HepG2 (cell line): ENCODE measurements at regions not wholly inside any gene's neighbourhood (a gene's known extent, or its start where the extent isn't known, plus 50 kb on each side); places are given as distances from the start of the nearest gene placed in this dataset.

Source experiments
- ATAC-seq: fragments of 200-7000 bp; cut with Tn5 transposase; 3 replicates; pipeline ENCODE4 v1.9.1; 2020; ENCODE audit warnings: mild to moderate bottlenecking, moderate library complexity
- BruUV-seq: library from RNA; stranded (reverse); fragments of 400-500 nt; replicated peaks from 2 replicates; lab custom pipeline; 2021; lab: Mats Ljungman, UMichigan
- CTCF ChIA-PET: fragments of 300-600 bp; formaldehyde crosslinking; extraction: SDS; loops from one replicate; lab custom pipeline; 2021; ENCODE audit warnings: low total read pairs, inconsistent platforms, low intra/inter-chr PET ratio; lab: Yijun Ruan, JAX
- POLR2A ChIA-PET: fragments of 350-600 bp; sonication (Branson Sonifier 250); formaldehyde crosslinking; loops from one replicate; lab custom pipeline; 2020; ENCODE audit warnings: antibody characterized with exemption, inconsistent platforms; lab: Yijun Ruan, JAX
- DNase-seq: peaks from one replicate; pipeline ENCODE4 v3.0.0-alpha.2; 2015; ENCODE audit warnings: low spot score
- FAIRE-seq: peaks from 3 replicates; lab custom pipeline; 2011; peaks lifted over from hg19 to GRCh38; lab: Jason Lieb, UNC
- H2AFZ ChIP-seq: one replicate; pipeline ENCODE4 v1.6.1; 2011; ENCODE audit warnings: low read length, inconsistent platforms
- H3K27ac ChIP-seq: fragments of 300-600 bp; 3 replicates; pipeline ENCODE4 v1.8.0; 2011; ENCODE audit warnings: mixed run types, mild to moderate bottlenecking, mixed read lengths, low read length, inconsistent platforms; ENCODE audit not compliant: insufficient read depth; ENCODE audit errors: extremely low read length
- H3K27me3 ChIP-seq, 2 experiments: fragments of 200-600 bp in 1 of 2; 2 replicates in 1 of 2; 3 replicates in 1 of 2; pipeline versions ENCODE4 v1.6.0 to v1.8.0; 2011; ENCODE audit warnings: low read length in 2 of 2, mild to moderate bottlenecking in 2 of 2, moderate library complexity in 2 of 2, inconsistent platforms in 1 of 2; ENCODE audit not compliant: insufficient read depth in 2 of 2, control insufficient read depth in 1 of 2
- H3K36me3 ChIP-seq, 2 experiments: fragments of 200-600 bp in 1 of 2; replicated peaks in 1 of 2; 2 replicates in 1 of 2; 3 replicates in 1 of 2; pipeline versions ENCODE4 v1.5.1 to v1.8.0; 2011; ENCODE audit warnings: low read length in 2 of 2, inconsistent platforms in 1 of 2; ENCODE audit not compliant: insufficient read depth in 2 of 2, control insufficient read depth in 1 of 2
- H3K4me1 ChIP-seq: 2 replicates; pipeline ENCODE4 v1.5.1; 2012; ENCODE audit warnings: low read length, inconsistent platforms; ENCODE audit not compliant: insufficient read depth
- H3K4me2 ChIP-seq: 2 replicates; pipeline ENCODE4 v1.6.0; 2011; ENCODE audit warnings: low read depth, low read length, inconsistent platforms
- H3K4me3 ChIP-seq, 3 experiments: fragments of 200-600 bp in 1 of 3; sonication (generic), shearing (Covaris generic) in 1 of 3; replicated peaks in 1 of 3; 2 replicates each; pipeline ENCODE4 v1.5.1; 2011 to 2016; ENCODE audit warnings: low read length in 3 of 3, inconsistent platforms in 2 of 3, low read depth in 2 of 3, mild to moderate bottlenecking in 2 of 3, control low read depth in 1 of 3, mixed read lengths in 1 of 3; ENCODE audit not compliant: insufficient read depth in 1 of 3
- H3K79me2 ChIP-seq: one replicate; pipeline ENCODE4 v1.6.1; 2011; ENCODE audit warnings: low read length, inconsistent platforms; ENCODE audit not compliant: insufficient read depth
- H3K9ac ChIP-seq: 2 replicates; pipeline ENCODE4 v1.6.0; 2011; ENCODE audit warnings: mild to moderate bottlenecking, low read depth, low read length, inconsistent platforms; ENCODE audit not compliant: insufficient read depth
- H3K9me3 ChIP-seq: 2 replicates; pipeline ENCODE4 v1.5.1; 2012; ENCODE audit warnings: mild to moderate bottlenecking, low read length
- H4K20me1 ChIP-seq: 2 replicates; pipeline ENCODE4 v1.6.0; 2011; ENCODE audit warnings: inconsistent platforms, mild to moderate bottlenecking, low read length, moderate library complexity; ENCODE audit not compliant: insufficient read depth
- ATF1 ChIP-seq: IDR thresholded peaks from 2 replicates; pipeline ENCODE4 v1.6.1; 2016; ENCODE audit warnings: mild to moderate bottlenecking, control low read depth
- RBM39 ChIP-seq: fragments of 200-400 bp; formaldehyde crosslinking; IDR thresholded peaks from one replicate; pipeline ENCODE4 v1.6.1; 2018; ENCODE audit warnings: antibody characterized with exemption, mild to moderate bottlenecking, low read depth, low read length; ENCODE audit not compliant: poor library complexity, severe bottlenecking
- SMARCE1 ChIP-seq: fragments of 450-650 bp; IDR thresholded peaks from 2 replicates; pipeline ENCODE4 v1.6.1; 2017; ENCODE audit warnings: borderline replicate concordance
- ZNF724P ChIP-seq: sonication (generic); formaldehyde crosslinking; IDR thresholded peaks from 2 replicates; pipeline ENCODE4 v1.8.0; 2022; ENCODE audit warnings: missing genetic modification reagents, borderline replicate concordance
- ZNF800 ChIP-seq: sonication (generic); formaldehyde crosslinking; IDR thresholded peaks from 2 replicates; pipeline ENCODE4 v1.4.0; 2020; ENCODE audit warnings: missing genetic modification reagents
- ZNF883 ChIP-seq: sonication (generic); formaldehyde crosslinking; IDR thresholded peaks from 2 replicates; pipeline ENCODE4 v1.5.1; 2020; ENCODE audit warnings: mild to moderate bottlenecking, missing genetic modification reagents; ENCODE audit errors: not compliant biosample characterization
- ZNF891 ChIP-seq: sonication (generic); formaldehyde crosslinking; IDR thresholded peaks from 2 replicates; pipeline ENCODE4 v1.5.0; 2020; ENCODE audit warnings: mild to moderate bottlenecking, missing genetic modification reagents
- WGBS: methylation state at CpG from one replicate; pipeline ENCODE4 v1.1.6; 2017; ENCODE audit warnings: low lambda C conversion rate; 5-methylcytosine and 5-hydroxymethylcytosine counted together
- in situ Hi-C: cut with HindIII; loops from 2 replicates; pipeline ENCODE4 v1.10.0; 2017; ENCODE audit warnings: low pct_unique_long_range_greater_than_20kb; ENCODE audit not compliant: extremely low pct_ligation_motif_present
- intact Hi-C: fragments of 100-400 bp; cut with micrococcal nuclease; formaldehyde crosslinking; loops from one replicate; pipeline ENCODE4 v1.10.0; 2022; ENCODE audit not compliant: unreplicated experiment
- TF ChIP-seq, protein P1 (sequence below): sonication (generic); formaldehyde crosslinking; IDR thresholded peaks from 2 replicates; pipeline ENCODE4 v1.4.0; 2020; ENCODE audit warnings: mild to moderate bottlenecking, missing genetic modification reagents

DNA sequence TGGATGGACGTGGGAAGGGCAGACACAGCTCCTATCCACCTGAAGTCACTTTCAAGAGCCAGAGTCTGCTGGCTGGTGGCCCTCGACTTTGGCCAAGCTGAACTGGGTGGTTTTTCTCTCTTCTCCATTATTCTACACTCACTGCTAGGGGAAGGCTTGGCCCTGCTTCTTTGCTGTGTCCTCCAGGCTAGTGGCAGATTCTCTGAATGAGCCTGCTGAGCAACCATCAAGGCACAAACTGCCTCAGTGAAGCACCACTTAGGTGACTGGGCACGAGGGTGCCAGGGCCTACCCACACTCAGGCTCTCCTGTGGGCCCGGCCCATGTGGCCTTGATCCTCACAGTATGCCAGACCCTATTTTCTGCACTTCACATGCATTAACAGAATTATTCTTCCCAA, 92.0 kb downstream of the PJA1 start:
- Histone ChIP-seq H3K79me2 (no peaks in the 10 kb centered on the region), H3K27ac (no peak overlapping the region), H3K9ac (no peak overlapping the region), H2AFZ (no peak overlapping the region), H3K4me1 (no peaks in the 10 kb centered on the region), H3K27me3 (no peaks in the 10 kb centered on the region), H3K4me2 (no peak overlapping the region), H3K4me3 (no peak overlapping the region), H3K9me3 (no peaks in the 10 kb centered on the region), H3K36me3 (no peaks in the 10 kb centered on the region), H4K20me1 (no peaks in the 10 kb centered on the region)
- TF ChIP-seq RBM39 (no peak), ATF1 (CRISPR knock-in tag) (no peak), ZNF883 (no peak), ZNF800 (CRISPR knock-in tag) (no peak), ZNF891 (CRISPR knock-in tag) (no peak), ZNF724P (CRISPR knock-in tag) (no peak)
- BruUV-seq = no TSS peak
- DNase-seq (no peak), ATAC-seq (no peak), FAIRE-seq (no peak)
- POLR2A ChIA-PET = no interaction called here
- intact Hi-C loops (no loop called here), in situ Hi-C loops (no loop called here)
- CTCF ChIA-PET = no interaction called here
- 36% methylated on average over 2 of the region's 4 CpGs for WGBS

- H3K27me3 ChIP-seq = no peaks in the 10 kb centered on the region
- ChIA-PET POLR2A (no interaction called here), CTCF (no interaction called here)
- BruUV-seq = no TSS peak
- no peak overlapping the region for H2AFZ ChIP-seq
- H3K9ac ChIP-seq = no peak overlapping the region
- H3K9me3 ChIP-seq = no peaks in the 10 kb centered on the region
- H3K4me1 ChIP-seq = no peaks in the 10 kb centered on the region
- H3K27ac ChIP-seq = no peak overlapping the region
- FAIRE-seq (no peak), DNase-seq (no peak), ATAC-seq (no peak)
- in situ Hi-C loops (no loop called here), intact Hi-C loops (no loop called here)
- H3K4me2 ChIP-seq = no peak overlapping the region
- H3K79me2 ChIP-seq = no peaks in the 10 kb centered on the region
- no peaks in the 10 kb centered on the region for H3K36me3 ChIP-seq
- 35% methylated on average over 6 of the region's 6 CpGs for WGBS
- H3K4me3 ChIP-seq = no peak overlapping the region
- no peaks in the 10 kb centered on the region for H4K20me1 ChIP-seq
- TF ChIP-seq SMARCE1 = no peak
- TF ChIP-seq, protein P1, sequence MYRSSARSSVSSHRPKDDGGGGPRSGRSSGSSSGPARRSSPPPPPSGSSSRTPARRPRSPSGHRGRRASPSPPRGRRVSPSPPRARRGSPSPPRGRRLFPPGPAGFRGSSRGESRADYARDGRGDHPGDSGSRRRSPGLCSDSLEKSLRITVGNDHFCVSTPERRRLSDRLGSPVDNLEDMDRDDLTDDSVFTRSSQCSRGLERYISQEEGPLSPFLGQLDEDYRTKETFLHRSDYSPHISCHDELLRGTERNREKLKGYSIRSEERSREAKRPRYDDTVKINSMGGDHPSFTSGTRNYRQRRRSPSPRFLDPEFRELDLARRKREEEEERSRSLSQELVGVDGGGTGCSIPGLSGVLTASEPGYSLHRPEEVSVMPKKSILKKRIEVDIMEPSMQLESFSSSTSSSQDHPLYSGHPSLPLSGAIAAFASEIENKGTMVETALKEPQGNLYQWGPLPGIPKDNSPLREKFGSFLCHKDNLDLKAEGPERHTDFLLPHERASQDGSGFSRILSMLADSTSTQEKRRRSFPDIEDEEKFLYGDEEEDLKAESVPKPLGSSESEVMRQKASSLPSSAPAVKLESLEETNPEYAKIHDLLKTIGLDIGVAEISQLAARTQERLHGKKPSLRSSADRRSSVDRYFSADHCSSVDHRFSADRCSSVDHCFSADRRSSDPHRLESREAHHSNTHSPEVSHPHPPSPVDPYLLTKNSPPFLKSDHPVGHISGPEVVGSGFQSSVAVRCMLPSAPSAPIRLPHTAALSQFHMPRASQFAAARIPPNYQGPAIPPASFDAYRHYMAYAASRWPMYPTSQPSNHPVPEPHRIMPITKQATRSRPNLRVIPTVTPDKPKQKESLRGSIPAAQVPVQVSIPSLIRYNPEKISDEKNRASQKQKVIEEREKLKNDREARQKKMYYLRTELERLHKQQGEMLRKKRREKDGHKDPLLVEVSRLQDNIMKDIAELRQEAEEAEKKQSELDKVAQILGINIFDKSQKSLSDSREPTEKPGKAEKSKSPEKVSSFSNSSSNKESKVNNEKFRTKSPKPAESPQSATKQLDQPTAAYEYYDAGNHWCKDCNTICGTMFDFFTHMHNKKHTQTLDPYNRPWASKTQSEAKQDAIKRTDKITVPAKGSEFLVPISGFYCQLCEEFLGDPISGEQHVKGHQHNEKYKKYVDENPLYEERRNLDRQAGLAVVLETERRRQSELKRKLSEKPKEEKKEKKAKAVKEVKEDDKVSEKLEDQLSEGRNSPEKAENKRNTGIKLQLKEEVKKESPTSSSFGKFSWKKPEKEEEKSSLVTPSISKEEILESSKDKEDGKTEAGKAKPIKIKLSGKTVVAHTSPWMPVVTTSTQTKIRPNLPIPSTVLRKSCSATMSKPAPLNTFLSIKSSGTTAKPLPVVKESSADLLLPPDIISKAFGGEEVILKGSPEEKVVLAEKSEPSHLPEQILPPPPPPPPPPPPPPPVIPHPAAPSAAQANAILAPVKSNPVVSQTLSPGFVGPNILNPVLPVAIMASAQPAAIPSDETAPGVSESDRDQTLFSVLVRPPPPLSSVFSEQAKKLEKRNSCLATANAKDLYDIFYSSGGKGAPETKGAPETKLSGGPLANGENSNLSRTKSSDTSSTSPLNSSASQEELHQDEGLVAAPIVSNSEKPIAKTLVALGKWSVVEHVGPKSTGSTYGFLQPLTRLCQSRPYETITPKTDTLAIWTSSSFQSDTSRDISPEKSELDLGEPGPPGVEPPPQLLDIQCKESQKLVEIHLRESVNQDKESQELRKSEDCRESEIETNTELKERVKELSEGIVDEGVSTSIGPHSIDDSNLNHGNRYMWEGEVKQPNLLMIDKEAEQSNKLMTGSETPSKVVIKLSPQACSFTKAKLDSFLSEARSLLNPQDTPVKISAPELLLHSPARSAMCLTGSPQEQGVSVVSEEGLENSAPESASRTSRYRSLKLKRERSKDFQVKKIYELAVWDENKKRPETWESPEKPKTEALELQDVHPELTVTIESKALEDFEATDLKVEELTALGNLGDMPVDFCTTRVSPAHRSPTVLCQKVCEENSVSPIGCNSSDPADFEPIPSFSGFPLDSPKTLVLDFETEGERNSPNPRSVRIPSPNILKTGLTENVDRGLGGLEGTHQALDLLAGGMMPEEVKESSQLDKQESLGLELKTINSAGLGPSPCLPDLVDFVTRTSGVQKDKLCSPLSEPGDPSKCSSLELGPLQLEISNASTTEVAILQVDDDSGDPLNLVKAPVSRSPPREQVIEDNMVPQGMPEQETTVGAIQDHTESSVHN = no peak
These were observed 92.7 kb downstream of the PJA1 start for GRCh38 chrX:69072486-69073006.
